NCI-H446 (cell line): ENCODE measurements at regions not wholly inside any gene's neighbourhood (a gene's known extent, or its start where the extent isn't known, plus 50 kb on each side); places are given as distances from the start of the nearest gene placed in this dataset.
"Not testable (repeated sequence)": the region's sequence is repeated elsewhere in the genome, so short reads cannot be mapped to it uniquely, and the experiment has no call there.

Experiments used
- DNase-seq, 2 experiments: peaks; one replicate each; lab custom pipeline; 2025; lab: John Stamatoyannopoulos, UW

GRCh38 chr2:16392647-16393499 lies 272.8 kb downstream of the CYRIA start:
- DNase-seq: peak in 1 of 2 experiments; percentile 8

GRCh38 chr2:16391986-16392385 lies 273.6 kb downstream of the CYRIA start:
- no peak for DNase-seq

- DNase-seq: no peak
Observed at GRCh38 chr2:16390561-16390960, 275.1 kb downstream of the CYRIA start.

- no peak for DNase-seq
Observed at GRCh38 chr2:16389611-16390010, 276.0 kb downstream of the CYRIA start.

GRCh38 chr2:16388199-16388830 lies 277.3 kb downstream of the CYRIA start:
- DNase-seq: not testable (repeated sequence)

GRCh38 chr2:16387461-16387984 lies 278.1 kb downstream of the CYRIA start:
- no peak for DNase-seq

- no peak for DNase-seq
Observed at GRCh38 chr2:16386431-16386830, 279.2 kb downstream of the CYRIA start.

- no peak for DNase-seq
Observed at GRCh38 chr2:16386031-16386430, 279.6 kb downstream of the CYRIA start.

GRCh38 chr2:16385341-16385740 lies 280.3 kb downstream of the CYRIA start:
- no peak for DNase-seq

GRCh38 chr2:16383411-16383810 lies 282.2 kb downstream of the CYRIA start:
- DNase-seq: no peak

- DNase-seq: no peak
Observed at GRCh38 chr2:16382451-16382850, 283.2 kb downstream of the CYRIA start.

GRCh38 chr2:16381511-16381910 lies 284.1 kb downstream of the CYRIA start:
- no peak for DNase-seq

- not testable (repeated sequence) for DNase-seq
Observed at GRCh38 chr2:16379901-16380300, 285.7 kb downstream of the CYRIA start.

- not testable (repeated sequence) for DNase-seq
Observed at GRCh38 chr2:16379061-16379460, 286.6 kb downstream of the CYRIA start.

- DNase-seq: no peak
Observed at GRCh38 chr2:16378031-16378430, 287.6 kb downstream of the CYRIA start.

GRCh38 chr2:16375981-16376380 lies 289.7 kb downstream of the CYRIA start:
- DNase-seq: no peak

GRCh38 chr2:16375351-16375750 lies 290.3 kb downstream of the CYRIA start:
- DNase-seq: no peak

- no peak for DNase-seq
Observed at GRCh38 chr2:16374671-16375070, 291.0 kb downstream of the CYRIA start.

- no peak for DNase-seq
Observed at GRCh38 chr2:16373341-16373740, 292.3 kb downstream of the CYRIA start.

- no peak for DNase-seq
Observed at GRCh38 chr2:16371751-16372150, 293.9 kb downstream of the CYRIA start.

- DNase-seq: no peak
Observed at GRCh38 chr2:16368951-16369350, 296.7 kb downstream of the CYRIA start.

- no peak for DNase-seq
Observed at GRCh38 chr2:16368328-16368727, 297.3 kb downstream of the CYRIA start.

GRCh38 chr2:16365366-16365765 lies 300.3 kb downstream of the CYRIA start:
- no peak for DNase-seq
